ENCODE measurements at regions not wholly inside any gene's neighbourhood (a gene's known extent, or its start where the extent isn't known, plus 50 kb on each side); places are given as distances from the start of the nearest gene placed in this dataset.

- Mint-ChIP-seq H3K4me1 (no peaks in the 10 kb centered on the region), H3K4me3 (no peak overlapping the region), H3K27ac (no peak overlapping the region), H3K36me3 (ENCODE audit: low read depth) (no peaks in the 10 kb centered on the region), H3K27me3 (ENCODE audit: insufficient read depth) (no peaks in the 10 kb centered on the region), H3K9me3 (no peaks in the 10 kb centered on the region)
- Histone ChIP-seq H3K27ac (ENCODE audit: low read depth, low read length) (no peak overlapping the region), H3K9ac (ENCODE audit: extremely low read depth, low read length, poor library complexity, severe bottlenecking) (no peak overlapping the region), H3K9me3 (ENCODE audit: control insufficient read depth, low read length) (no peaks in the 10 kb centered on the region), H3K27me3 (ENCODE audit: control insufficient read depth, insufficient read depth, low read length, poor library complexity, severe bottlenecking) (no peaks in the 10 kb centered on the region), H3K4me3 (ENCODE audit: low read length) (no peak overlapping the region), H3K36me3 (ENCODE audit: control insufficient read depth, insufficient read depth, low read length) (no peaks in the 10 kb centered on the region), H3K4me1 (ENCODE audit: control insufficient read depth, insufficient read depth, low read length) (no peaks in the 10 kb centered on the region)
- DNase-seq, result no peak
- WGBS, 2 experiments (ENCODE audit: insufficient coverage in 1 of 2, insufficient read length in 1 of 2), result 100% methylated on average over 1 of the region's 1 CpG; no CpG with 5 or more reads in 1 of the 2 experiments
- no peak for TF ChIP-seq CTCF (conservative IDR thresholded peaks at IDR 0.05)
These were observed 523.5 kb upstream of the MAN1A1 start for GRCh38 chr6:119873107-119873506.

DNA sequence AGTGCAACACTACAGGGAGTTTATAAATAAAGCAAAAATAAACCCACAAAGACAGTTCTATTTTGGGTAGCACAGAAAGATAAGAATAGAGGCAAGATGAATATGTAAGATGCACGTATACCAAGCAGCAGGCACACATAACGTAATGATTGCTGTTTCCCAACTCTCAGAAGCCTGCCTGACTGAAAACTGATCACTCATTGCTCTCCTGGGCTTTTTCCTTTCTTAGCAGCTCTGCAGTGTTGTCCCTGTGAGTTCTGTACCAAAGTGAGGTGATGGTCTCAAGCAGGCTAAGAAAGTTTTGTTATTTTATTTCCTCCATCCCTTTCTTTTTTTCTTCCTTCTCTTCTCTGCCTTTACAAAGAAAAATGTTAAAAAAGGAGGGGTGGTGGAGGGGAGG is 522.0 kb upstream of the MAN1A1 start:
- Histone ChIP-seq H3K27ac (ENCODE audit: low read depth, low read length) (no peak overlapping the region), H3K9ac (ENCODE audit: extremely low read depth, low read length, poor library complexity, severe bottlenecking) (no peak overlapping the region), H3K4me1 (ENCODE audit: control insufficient read depth, insufficient read depth, low read length) (no peaks in the 10 kb centered on the region), H3K27me3 (ENCODE audit: control insufficient read depth, insufficient read depth, low read length, poor library complexity, severe bottlenecking) (no peaks in the 10 kb centered on the region), H3K36me3 (ENCODE audit: control insufficient read depth, insufficient read depth, low read length) (no peaks in the 10 kb centered on the region), H3K4me3 (ENCODE audit: low read length) (no peak overlapping the region), H3K9me3 (ENCODE audit: control insufficient read depth, low read length) (peaks cover 7% of the 10 kb centered on the region)
- H3K9me3 Mint-ChIP-seq, result peaks cover 6% of the 10 kb centered on the region
- no peak for DNase-seq
- H3K4me3 Mint-ChIP-seq, result no peak overlapping the region
- no peaks in the 10 kb centered on the region for H3K36me3 Mint-ChIP-seq (ENCODE audit: low read depth)
- no peak overlapping the region for H3K27ac Mint-ChIP-seq
- WGBS, 2 experiments (ENCODE audit: insufficient coverage in 1 of 2, insufficient read length in 1 of 2), result 93 to 100% methylated on average over 2 of the region's 2 CpGs
- no peaks in the 10 kb centered on the region for H3K27me3 Mint-ChIP-seq (ENCODE audit: insufficient read depth)
- no peaks in the 10 kb centered on the region for H3K4me1 Mint-ChIP-seq
- no peak for TF ChIP-seq CTCF (conservative IDR thresholded peaks at IDR 0.05)

DNA sequence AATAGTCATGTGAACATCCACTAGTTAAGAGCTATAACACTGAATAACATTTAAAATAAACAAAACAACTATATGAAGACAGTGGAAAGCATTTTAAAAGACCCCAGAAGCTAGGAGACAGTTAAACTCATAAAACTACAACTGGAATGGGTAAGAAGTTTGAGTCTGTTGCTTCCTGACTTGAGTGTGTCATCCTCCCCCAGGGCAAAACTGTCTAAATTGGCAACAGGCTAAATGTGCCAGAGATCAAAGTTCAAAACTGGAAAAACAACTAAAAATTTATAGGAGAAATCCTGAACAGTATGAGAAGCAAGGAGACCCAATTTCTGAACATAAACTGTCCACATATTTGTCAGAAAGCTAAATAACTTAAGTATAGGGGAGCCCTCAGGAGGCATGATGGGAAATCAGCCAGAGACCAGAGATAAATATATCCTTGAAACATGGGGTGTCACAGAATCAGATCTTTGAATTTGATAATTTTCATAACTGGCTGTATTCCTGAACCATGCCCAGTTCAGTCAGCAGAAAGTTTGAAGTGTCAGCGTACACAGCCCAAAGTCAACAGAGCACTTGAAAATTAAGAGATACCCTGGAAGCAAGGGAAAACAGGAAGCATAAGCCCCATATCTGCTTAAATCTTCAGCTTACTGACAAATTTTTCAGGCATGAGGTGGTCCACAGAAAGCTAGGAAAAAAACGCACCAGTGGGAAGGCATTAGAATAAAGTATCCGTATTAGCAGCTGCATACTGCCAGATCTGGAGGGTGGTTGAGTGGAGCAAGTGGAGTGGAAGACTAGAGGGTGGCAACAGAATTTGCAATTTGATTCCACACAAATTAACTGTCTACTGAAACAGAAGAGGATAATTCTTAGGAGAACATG is 516.1 kb upstream of the MAN1A1 start:
- peak overlapping the region; percentile 10 for H3K4me3 ChIP-seq (ENCODE audit: low read length)
- 87 to 95% methylated on average over 2 to 3 of the region's 3 CpGs for WGBS, 2 experiments (ENCODE audit: insufficient coverage in 1 of 2, insufficient read length in 1 of 2)
- DNase-seq, result no peak
- H3K27me3 ChIP-seq (ENCODE audit: control insufficient read depth, insufficient read depth, low read length, poor library complexity, severe bottlenecking), result no peaks in the 10 kb centered on the region
- no peak for TF ChIP-seq CTCF (conservative IDR thresholded peaks at IDR 0.05)
- no peaks in the 10 kb centered on the region for H3K36me3 ChIP-seq (ENCODE audit: control insufficient read depth, insufficient read depth, low read length)
- Mint-ChIP-seq H3K27me3 (ENCODE audit: insufficient read depth) (no peaks in the 10 kb centered on the region), H3K36me3 (ENCODE audit: low read depth) (no peaks in the 10 kb centered on the region), H3K4me1 (peaks cover 14% of the 10 kb centered on the region), H3K4me3 (no peak overlapping the region), H3K9me3 (peaks cover 21% of the 10 kb centered on the region), H3K27ac (no peak overlapping the region)
- no peak overlapping the region for H3K27ac ChIP-seq (ENCODE audit: low read depth, low read length)
- no peak overlapping the region for H3K9ac ChIP-seq (ENCODE audit: extremely low read depth, low read length, poor library complexity, severe bottlenecking)
- H3K4me1 ChIP-seq (ENCODE audit: control insufficient read depth, insufficient read depth, low read length), result no peaks in the 10 kb centered on the region
- peaks cover 17% of the 10 kb centered on the region for H3K9me3 ChIP-seq (ENCODE audit: control insufficient read depth, low read length)
